MCF 10A (cell line): ENCODE measurements at regions not wholly inside any gene's neighbourhood (a gene's known extent, or its start where the extent isn't known, plus 50 kb on each side); places are given as distances from the start of the nearest gene placed in this dataset.

Experiments
- BruUV-seq: library from RNA; stranded (reverse); fragments of 400-500 nt; replicated peaks from 2 replicates; lab custom pipeline; 2021; lab: Mats Ljungman, UMichigan
- CTCF ChIA-PET: fragments of 300-600 bp; sonication (Branson Sonifier 250); formaldehyde crosslinking; extraction: SDS; loops from one replicate; lab custom pipeline; 2021; ENCODE audit warnings: antibody characterized with exemption, inconsistent platforms; lab: Yijun Ruan, JAX
- POLR2A ChIA-PET: fragments of 300-600, 350-650 bp; sonication (Branson Sonifier 250); formaldehyde crosslinking; extraction: SDS; loops from one replicate; lab custom pipeline; 2020; ENCODE audit warnings: antibody characterized with exemption, inconsistent platforms; lab: Yijun Ruan, JAX
- DNase-seq: peaks from one replicate; pipeline ENCODE4 v3.0.0-alpha.2; 2018; ENCODE audit not compliant: unreplicated experiment
- H3K27ac Mint-ChIP-seq: one replicate; pipeline ENCODE4 v1.8.0; 2022; ENCODE audit warnings: mild to moderate bottlenecking, low read depth, mixed read lengths; ENCODE audit not compliant: unreplicated experiment
- H3K27me3 Mint-ChIP-seq: one replicate; pipeline ENCODE4 v1.8.0; 2022; ENCODE audit warnings: mixed read lengths; ENCODE audit not compliant: insufficient read depth, unreplicated experiment
- H3K36me3 Mint-ChIP-seq: one replicate; pipeline ENCODE4 v1.8.0; 2022; ENCODE audit warnings: mild to moderate bottlenecking, moderate library complexity, mixed read lengths; ENCODE audit not compliant: insufficient read depth, unreplicated experiment
- H3K4me1 Mint-ChIP-seq: one replicate; pipeline ENCODE4 v1.8.0; 2022; ENCODE audit warnings: mixed read lengths; ENCODE audit not compliant: insufficient read depth, unreplicated experiment
- H3K4me3 Mint-ChIP-seq: one replicate; pipeline ENCODE4 v1.8.0; 2022; ENCODE audit warnings: mild to moderate bottlenecking, moderate library complexity, mixed read lengths; ENCODE audit not compliant: unreplicated experiment
- H3K9me3 Mint-ChIP-seq: one replicate; pipeline ENCODE4 v1.8.0; 2022; ENCODE audit warnings: mixed read lengths; ENCODE audit not compliant: unreplicated experiment
- CTCF ChIP-seq: fragments of 200-600 bp; IDR thresholded peaks from one replicate; pipeline ENCODE4 v1.8.0; 2022; ENCODE audit warnings: antibody characterized with exemption, mild to moderate bottlenecking; ENCODE audit not compliant: unreplicated experiment
- intact Hi-C: fragments of 100-400 bp; cut with micrococcal nuclease; formaldehyde crosslinking; loops from 2 replicates; pipeline ENCODE4 v1.14.1; 2022

GRCh38 chr4:57363346-57363745, 253.2 kb upstream of the IGFBP7 start:
- Mint-ChIP-seq H3K4me3 (no peak overlapping the region), H3K27ac (no peak overlapping the region), H3K4me1 (peaks cover 12% of the 10 kb centered on the region), H3K27me3 (no peaks in the 10 kb centered on the region), H3K36me3 (no peaks in the 10 kb centered on the region), H3K9me3 (peaks cover 13% of the 10 kb centered on the region)
- DNase-seq, result no peak
- BruUV-seq, result no TSS peak
- POLR2A ChIA-PET, result no interaction called here
- intact Hi-C loops, result no loop called here
- TF ChIP-seq CTCF, result no peak
- CTCF ChIA-PET, result interaction anchor here (0.7 to 1.3 kb wide), 3 partner anchors 133 to 199 kb away, joined by 3 to 6 read pairs (median 3); no protein-coding TSS in a partner anchor

- BruUV-seq, result no TSS peak
- H3K4me1 Mint-ChIP-seq, result peaks cover 7% of the 10 kb centered on the region
- DNase-seq, result no peak
- ChIA-PET POLR2A (no interaction called here), CTCF (interaction anchor here (0.6 kb wide), 1 partner anchor 19 kb away, joined by 3 read pairs; no protein-coding TSS in a partner anchor)
- H3K36me3 Mint-ChIP-seq, result no peaks in the 10 kb centered on the region
- H3K4me3 Mint-ChIP-seq, result no peak overlapping the region
- TF ChIP-seq CTCF, result no peak
- peaks cover 15% of the 10 kb centered on the region for H3K9me3 Mint-ChIP-seq
- no peak overlapping the region for H3K27ac Mint-ChIP-seq
- intact Hi-C loops, result no loop called here
- H3K27me3 Mint-ChIP-seq, result no peaks in the 10 kb centered on the region
Measured at GRCh38 chr4:57360681-57361080, 250.5 kb upstream of the IGFBP7 start.

- POLR2A ChIA-PET, result interaction anchor here (1.4 kb wide), 1 partner anchor 50 kb away, joined by 3 read pairs; no protein-coding TSS in a partner anchor
- Mint-ChIP-seq H3K27ac (no peak overlapping the region), H3K36me3 (no peaks in the 10 kb centered on the region), H3K27me3 (no peaks in the 10 kb centered on the region), H3K4me1 (no peaks in the 10 kb centered on the region), H3K4me3 (no peak overlapping the region), H3K9me3 (peaks cover 15% of the 10 kb centered on the region)
- intact Hi-C loops, result no loop called here
- no peak for DNase-seq
- TF ChIP-seq CTCF, result no peak
- CTCF ChIA-PET, result interaction anchor here (0.6 to 0.7 kb wide), 2 partner anchors 188 to 192 kb away, joined by 3 to 4 read pairs; no protein-coding TSS in a partner anchor
- BruUV-seq, result no TSS peak
Measured at GRCh38 chr4:57355101-57355665, 245.0 kb upstream of the IGFBP7 start.

- H3K36me3 Mint-ChIP-seq, result no peaks in the 10 kb centered on the region
- no peaks in the 10 kb centered on the region for H3K9me3 Mint-ChIP-seq
- ChIA-PET CTCF (no interaction called here), POLR2A (no interaction called here)
- no TSS peak for BruUV-seq
- no peaks in the 10 kb centered on the region for H3K4me1 Mint-ChIP-seq
- intact Hi-C loops, result no loop called here
- H3K27ac Mint-ChIP-seq, result no peak overlapping the region
- TF ChIP-seq CTCF, result no peak
- H3K4me3 Mint-ChIP-seq, result no peak overlapping the region
- DNase-seq, result no peak
- no peaks in the 10 kb centered on the region for H3K27me3 Mint-ChIP-seq
Measured at GRCh38 chr4:57351731-57352130, 241.5 kb upstream of the IGFBP7 start.
